Hepatocyte (in vitro differentiated cells): ENCODE measurements at regions not wholly inside any gene's neighbourhood (a gene's known extent, or its start where the extent isn't known, plus 50 kb on each side); places are given as distances from the start of the nearest gene placed in this dataset.
"Not testable (repeated sequence)": the region's sequence is repeated elsewhere in the genome, so short reads cannot be mapped to it uniquely, and the experiment has no call there.

Experiments
- DNase-seq: peaks from one replicate; pipeline ENCODE4 v3.0.0-alpha.2; 2016; ENCODE audit warnings: low spot score
- H2AFZ ChIP-seq: fragments of 200-600 bp; sonication (generic); 2 replicates; pipeline ENCODE4 v1.6.0; 2016; ENCODE audit warnings: antibody characterized with exemption, mild to moderate bottlenecking
- H3K27ac ChIP-seq: fragments of 200-600 bp; sonication (generic); 2 replicates; pipeline ENCODE4 v1.5.1; 2016; ENCODE audit warnings: mild to moderate bottlenecking
- H3K27me3 ChIP-seq: fragments of 200-600 bp; sonication (generic); 2 replicates; pipeline ENCODE4 v1.6.1; 2016
- H3K36me3 ChIP-seq: fragments of 200-600 bp; sonication (generic); replicated peaks from 2 replicates; pipeline ENCODE4 v1.5.1; 2016; ENCODE audit warnings: low read depth; ENCODE audit not compliant: insufficient read depth
- H3K4me1 ChIP-seq: fragments of 200-600 bp; sonication (generic); 2 replicates; pipeline ENCODE4 v1.5.1; 2016; ENCODE audit warnings: mild to moderate bottlenecking, moderate library complexity; ENCODE audit not compliant: insufficient read depth
- H3K4me2 ChIP-seq: fragments of 200-600 bp; sonication (generic); 2 replicates; pipeline ENCODE4 v1.6.0; 2016
- H3K4me3 ChIP-seq: fragments of 200-600 bp; sonication (generic); 2 replicates; pipeline ENCODE4 v1.5.1; 2016; ENCODE audit warnings: mild to moderate bottlenecking
- H3K79me2 ChIP-seq: fragments of 200-600 bp; sonication (generic); 2 replicates; pipeline ENCODE4 v1.6.0; 2017; ENCODE audit warnings: mild to moderate bottlenecking
- H3K9me2 ChIP-seq: fragments of 200-600 bp; sonication (generic); replicated peaks from 2 replicates; pipeline ENCODE4 v1.6.0; 2017; ENCODE audit warnings: mild to moderate bottlenecking; ENCODE audit not compliant: insufficient read depth
- H3K9me3 ChIP-seq: fragments of 200-600 bp; sonication (generic); 2 replicates; pipeline ENCODE4 v1.5.1; 2016; ENCODE audit warnings: low read depth, mild to moderate bottlenecking
- H4K20me1 ChIP-seq: fragments of 200-600 bp; sonication (generic); 2 replicates; pipeline ENCODE4 v1.6.0; 2016; ENCODE audit warnings: mild to moderate bottlenecking; ENCODE audit not compliant: insufficient read depth, poor library complexity, severe bottlenecking
- CTCF ChIP-seq: fragments of 200-600 bp; sonication (generic); IDR thresholded peaks from 2 replicates; pipeline ENCODE4 v1.5.1; 2016; ENCODE audit warnings: antibody characterized with exemption, mild to moderate bottlenecking; ENCODE audit not compliant: poor library complexity
- EZH2 ChIP-seq: fragments of 200-600 bp; sonication (generic); IDR thresholded peaks from 2 replicates; pipeline ENCODE4 v1.6.1; 2016; ENCODE audit warnings: antibody characterized with exemption, mild to moderate bottlenecking, borderline replicate concordance
- EZH2phosphoT487 ChIP-seq: fragments of 200-600 bp; sonication (generic); IDR thresholded peaks from one replicate; pipeline ENCODE4 v1.6.1; 2018; ENCODE audit warnings: antibody characterized with exemption, mild to moderate bottlenecking, low read depth, moderate library complexity; ENCODE audit not compliant: unreplicated experiment, severe bottlenecking
- WGBS: methylation state at CpG from one replicate; pipeline ENCODE4 v1.1.6; 2016; ENCODE audit warnings: low lambda C conversion rate; ENCODE audit errors: missing lambda C conversion rate; 5-methylcytosine and 5-hydroxymethylcytosine counted together

DNA sequence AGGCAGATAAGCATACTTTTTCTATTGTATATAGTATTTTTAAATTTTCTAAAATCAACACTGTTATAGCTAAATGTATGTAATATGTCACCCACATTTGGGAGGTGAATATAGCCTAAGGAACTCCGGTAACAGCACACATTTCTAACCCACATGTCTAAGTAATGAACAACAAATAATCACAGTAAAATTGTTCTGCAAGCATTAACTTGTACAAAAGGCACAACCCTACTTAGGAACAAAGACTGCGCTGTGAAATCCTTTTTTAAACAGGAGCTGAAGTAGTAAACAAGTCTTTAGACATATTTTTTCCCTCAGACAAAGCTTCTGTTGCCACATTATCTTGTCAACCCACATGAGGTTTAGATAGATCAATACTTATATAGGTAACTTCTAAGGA is 872.4 kb upstream of the SLC35B3 start:
- Histone ChIP-seq H2AFZ (no peak overlapping the region), H3K79me2 (no peaks in the 10 kb centered on the region), H3K4me1 (no peaks in the 10 kb centered on the region), H3K36me3 (no peaks in the 10 kb centered on the region), H3K9me3 (no peaks in the 10 kb centered on the region), H4K20me1 (no peaks in the 10 kb centered on the region), H3K27me3 (no peaks in the 10 kb centered on the region), H3K9me2 (no peaks in the 10 kb centered on the region), H3K4me2 (no peak overlapping the region), H3K27ac (no peak overlapping the region), H3K4me3 (no peak overlapping the region)
- WGBS, result 71% methylated on average over 2 of the region's 2 CpGs
- TF ChIP-seq EZH2phosphoT487 (no peak), EZH2 (no peak), CTCF (no peak)
- no peak for DNase-seq

DNA sequence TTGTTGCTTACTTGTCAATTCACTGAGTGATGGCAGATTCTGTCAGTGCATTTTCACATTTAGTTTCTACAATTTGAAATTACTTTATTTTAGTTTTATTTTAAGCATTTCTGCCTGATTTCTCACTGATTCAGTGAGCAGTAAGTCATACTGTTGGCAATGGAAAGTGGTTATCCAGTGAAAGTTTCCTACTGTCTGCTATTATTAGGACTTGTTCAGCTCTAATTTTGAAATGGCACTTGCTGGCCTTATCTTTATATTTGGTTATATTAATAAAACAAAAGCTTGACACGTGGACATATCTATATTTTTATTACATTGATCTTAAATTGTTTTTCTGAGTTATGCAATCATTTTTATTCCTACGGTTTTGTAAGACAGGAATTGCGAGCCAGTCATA is 871.8 kb upstream of the SLC35B3 start:
- Histone ChIP-seq H2AFZ (no peak overlapping the region), H3K4me3 (no peak overlapping the region), H3K9me2 (no peaks in the 10 kb centered on the region), H3K9me3 (no peaks in the 10 kb centered on the region), H3K27ac (no peak overlapping the region), H4K20me1 (no peaks in the 10 kb centered on the region), H3K27me3 (no peaks in the 10 kb centered on the region), H3K4me2 (no peak overlapping the region), H3K79me2 (no peaks in the 10 kb centered on the region), H3K36me3 (no peaks in the 10 kb centered on the region), H3K4me1 (no peaks in the 10 kb centered on the region)
- TF ChIP-seq EZH2phosphoT487, result no peak
- TF ChIP-seq EZH2, result no peak
- TF ChIP-seq CTCF, result no peak
- no peak for DNase-seq
- WGBS, result 87% methylated on average over 3 of the region's 3 CpGs

- H3K4me1 ChIP-seq, result no peaks in the 10 kb centered on the region
- H3K27ac ChIP-seq, result no peak overlapping the region
- H3K79me2 ChIP-seq, result no peaks in the 10 kb centered on the region
- H3K4me3 ChIP-seq, result no peak overlapping the region
- H2AFZ ChIP-seq, result no peak overlapping the region
- TF ChIP-seq CTCF, result no peak
- no peak for TF ChIP-seq EZH2
- no peak for TF ChIP-seq EZH2phosphoT487
- H3K36me3 ChIP-seq, result no peaks in the 10 kb centered on the region
- no peak overlapping the region for H3K4me2 ChIP-seq
- H4K20me1 ChIP-seq, result no peaks in the 10 kb centered on the region
- no peaks in the 10 kb centered on the region for H3K9me3 ChIP-seq
- no peak for DNase-seq
- WGBS, result 93% methylated on average over 4 of the region's 4 CpGs
- H3K27me3 ChIP-seq, result no peaks in the 10 kb centered on the region
- no peaks in the 10 kb centered on the region for H3K9me2 ChIP-seq
Measured at GRCh38 chr6:9295644-9296043, 860.3 kb upstream of the SLC35B3 start.

GRCh38 chr6:9292975-9293374 is 857.6 kb upstream of the SLC35B3 start:
- H2AFZ ChIP-seq, result no peak overlapping the region
- H3K36me3 ChIP-seq, result no peaks in the 10 kb centered on the region
- H3K4me3 ChIP-seq, result no peak overlapping the region
- H3K27me3 ChIP-seq, result no peaks in the 10 kb centered on the region
- H4K20me1 ChIP-seq, result no peaks in the 10 kb centered on the region
- H3K79me2 ChIP-seq, result no peaks in the 10 kb centered on the region
- H3K27ac ChIP-seq, result no peak overlapping the region
- H3K9me3 ChIP-seq, result no peaks in the 10 kb centered on the region
- no peak overlapping the region for H3K4me2 ChIP-seq
- H3K9me2 ChIP-seq, result no peaks in the 10 kb centered on the region
- TF ChIP-seq EZH2phosphoT487, result no peak
- no peak for TF ChIP-seq EZH2
- no peak for TF ChIP-seq CTCF
- DNase-seq, result no peak
- 69% methylated on average over 3 of the region's 3 CpGs for WGBS
- H3K4me1 ChIP-seq, result no peaks in the 10 kb centered on the region

GRCh38 chr6:9290342-9290741 is 855.0 kb upstream of the SLC35B3 start:
- DNase-seq, H4K20me1 ChIP-seq, H2AFZ ChIP-seq, H3K27me3 ChIP-seq, H3K36me3 ChIP-seq, H3K4me3 ChIP-seq, H3K4me1 ChIP-seq, H3K79me2 ChIP-seq, H3K27ac ChIP-seq, H3K9me3 ChIP-seq, H3K4me2 ChIP-seq, H3K9me2 ChIP-seq: not testable (repeated sequence)
- 88% methylated on average over 6 of the region's 32 CpGs for WGBS
